IMR-90 (cell line): ENCODE measurements at regions not wholly inside any gene's neighbourhood (a gene's known extent, or its start where the extent isn't known, plus 50 kb on each side); places are given as distances from the start of the nearest gene placed in this dataset.

Experiments used
- ATAC-seq: fragments of 200-7000 bp; cut with Tn5 transposase; 2 replicates; pipeline ENCODE4 v1.9.1; 2020; ENCODE audit warnings: low read depth, mild to moderate bottlenecking, moderate library complexity
- BruUV-seq: library from RNA; stranded (reverse); fragments of 400-500 nt; replicated peaks from 2 replicates; lab custom pipeline; 2021; lab: Mats Ljungman, UMichigan
- CTCF ChIA-PET: fragments of 300-600 bp; formaldehyde crosslinking; extraction: SDS; loops from one replicate; lab custom pipeline; 2021; ENCODE audit warnings: antibody characterized with exemption; lab: Yijun Ruan, JAX
- POLR2A ChIA-PET: fragments of 300-600 bp; sonication (Branson Sonifier 250); formaldehyde crosslinking; loops from one replicate; lab custom pipeline; 2022; ENCODE audit warnings: antibody characterized with exemption; ENCODE audit not compliant: unreplicated experiment; lab: Charles Lee
- DNase-seq: peaks from one replicate; pipeline ENCODE4 v3.0.0; 2013
- H2AFZ ChIP-seq: replicated peaks from 2 replicates; pipeline ENCODE3; 2013; ENCODE audit warnings: low read length, mild to moderate bottlenecking; ENCODE audit not compliant: poor library complexity
- H2AK5ac ChIP-seq: 2 replicates; pipeline ENCODE4 v1.6.1; 2013; ENCODE audit warnings: low read depth, low read length, inconsistent platforms
- H2AK9ac ChIP-seq: replicated peaks from 2 replicates; pipeline ENCODE3; 2013; ENCODE audit warnings: mild to moderate bottlenecking, low read depth, low read length, moderate library complexity; ENCODE audit not compliant: poor library complexity
- H2BK120ac ChIP-seq: 2 replicates; pipeline ENCODE4 v1.6.1; 2013; ENCODE audit warnings: low read depth, low read length, inconsistent platforms
- H2BK15ac ChIP-seq: 3 replicates; pipeline ENCODE4 v1.6.1; 2013; ENCODE audit warnings: low read depth, low read length, inconsistent platforms
- H2BK20ac ChIP-seq: 2 replicates; pipeline ENCODE4 v1.6.1; 2013; ENCODE audit warnings: low read depth, mild to moderate bottlenecking, inconsistent platforms, low read length, moderate library complexity
- H2BK5ac ChIP-seq: 2 replicates; pipeline ENCODE4 v1.6.1; 2013; ENCODE audit warnings: mild to moderate bottlenecking, low read depth, low read length, inconsistent platforms; ENCODE audit not compliant: poor library complexity, severe bottlenecking
- H3K14ac ChIP-seq: replicated peaks from 2 replicates; pipeline ENCODE4 v1.6.1; 2013; ENCODE audit warnings: low read depth, low read length, inconsistent platforms
- H3K18ac ChIP-seq: 2 replicates; pipeline ENCODE4 v1.6.1; 2013; ENCODE audit warnings: low read depth, low read length, control low read depth
- H3K23ac ChIP-seq: 2 replicates; pipeline ENCODE4 v1.6.1; 2013; ENCODE audit warnings: low read depth, low read length, inconsistent platforms
- H3K27ac ChIP-seq: 2 replicates; pipeline ENCODE4 v1.5.1; 2013; ENCODE audit warnings: mild to moderate bottlenecking, control low read depth, low read length; ENCODE audit not compliant: insufficient read depth
- H3K27me3 ChIP-seq: 2 replicates; pipeline ENCODE4 v1.6.1; 2013; ENCODE audit warnings: low read length; ENCODE audit not compliant: control insufficient read depth, insufficient read depth
- H3K36me3 ChIP-seq: 2 replicates; pipeline ENCODE4 v1.6.1; 2013; ENCODE audit warnings: low read length, mixed read lengths; ENCODE audit not compliant: control insufficient read depth, insufficient read depth
- H3K4ac ChIP-seq: 2 replicates; pipeline ENCODE4 v1.6.1; 2013; ENCODE audit warnings: low read depth, low read length, inconsistent platforms
- H3K4me1 ChIP-seq: 2 replicates; pipeline ENCODE4 v1.6.1; 2013; ENCODE audit warnings: low read length, mixed read lengths; ENCODE audit not compliant: control insufficient read depth, insufficient read depth
- H3K4me2 ChIP-seq: 2 replicates; pipeline ENCODE4 v1.6.1; 2013; ENCODE audit warnings: low read depth, mild to moderate bottlenecking, control low read depth, low read length, moderate library complexity
- H3K4me3 ChIP-seq: 2 replicates; pipeline ENCODE4 v1.5.1; 2013; ENCODE audit warnings: low read depth, mild to moderate bottlenecking, control low read depth, low read length, moderate library complexity; ENCODE audit not compliant: insufficient read depth
- H3K56ac ChIP-seq: 2 replicates; pipeline ENCODE4 v1.6.1; 2013; ENCODE audit warnings: low read length, inconsistent platforms; ENCODE audit not compliant: insufficient read depth; ENCODE audit errors: extremely low read depth
- H3K79me1 ChIP-seq, 2 experiments: 2 replicates each; pipeline ENCODE4 v1.6.1; 2013; ENCODE audit warnings: low read length in 2 of 2, inconsistent platforms in 1 of 2, low read depth in 1 of 2
- H3K9ac ChIP-seq: 2 replicates; pipeline ENCODE4 v1.6.1; 2013; ENCODE audit warnings: low read depth, low read length, control low read depth
- H3K9me1 ChIP-seq: 2 replicates; pipeline ENCODE4 v1.6.1; 2013; ENCODE audit warnings: low read length, inconsistent platforms; ENCODE audit not compliant: insufficient read depth
- H3K9me3 ChIP-seq: 2 replicates; pipeline ENCODE4 v1.6.1; 2013; ENCODE audit warnings: low read length; ENCODE audit not compliant: control insufficient read depth, insufficient read depth
- H4K20me1 ChIP-seq: 2 replicates; pipeline ENCODE4 v1.6.1; 2013; ENCODE audit warnings: low read length, inconsistent platforms; ENCODE audit not compliant: insufficient read depth
- H4K5ac ChIP-seq: 2 replicates; pipeline ENCODE4 v1.6.1; 2013; ENCODE audit warnings: mild to moderate bottlenecking, low read depth, low read length, control low read depth
- H4K8ac ChIP-seq, 2 experiments: 2 replicates each; pipeline ENCODE4 v1.6.1; 2013; ENCODE audit warnings: low read depth in 2 of 2, low read length in 2 of 2, control low read depth in 1 of 2, inconsistent platforms in 1 of 2
- H4K91ac ChIP-seq: 2 replicates; pipeline ENCODE4 v1.6.1; 2013; ENCODE audit warnings: low read depth, low read length, inconsistent platforms; ENCODE audit not compliant: insufficient read depth
- BHLHE40 ChIP-seq: fragments of 150-350 bp; IDR thresholded peaks from 2 replicates; pipeline ENCODE4 v1.6.1; 2016; ENCODE audit warnings: mild to moderate bottlenecking, low read depth, low read length
- CEBPB ChIP-seq: IDR thresholded peaks from 2 replicates; pipeline ENCODE4 v1.6.1; 2012; ENCODE audit warnings: low read depth, low read length, improper control_type of control experiment
- CHD1 ChIP-seq: IDR thresholded peaks from 2 replicates; pipeline ENCODE4 v1.6.1; 2012; ENCODE audit warnings: low read depth, low read length, improper control_type of control experiment
- FOS ChIP-seq: fragments of 150-350 bp; IDR thresholded peaks from 2 replicates; pipeline ENCODE4 v1.6.1; 2016; ENCODE audit warnings: low read depth, low read length
- MAFK ChIP-seq: IDR thresholded peaks from 2 replicates; pipeline ENCODE4 v1.6.1; 2012; ENCODE audit warnings: low read depth, low read length, improper control_type of control experiment
- MAZ ChIP-seq: IDR thresholded peaks from 2 replicates; pipeline ENCODE4 v1.6.1; 2012; ENCODE audit warnings: low read depth, mild to moderate bottlenecking, low read length, improper control_type of control experiment, moderate library complexity, borderline replicate concordance
- MXI1 ChIP-seq: IDR thresholded peaks from 2 replicates; pipeline ENCODE4 v1.6.1; 2012; ENCODE audit warnings: low read depth, mild to moderate bottlenecking, low read length, moderate library complexity, borderline replicate concordance
- NFE2L2 ChIP-seq: fragments of 150-350 bp; IDR thresholded peaks from 2 replicates; pipeline ENCODE4 v1.6.1; 2016; ENCODE audit warnings: low read depth, mild to moderate bottlenecking, low read length
- POLR2A ChIP-seq: IDR thresholded peaks from 2 replicates; pipeline ENCODE4 v1.6.1; 2012; ENCODE audit warnings: mild to moderate bottlenecking, low read depth, low read length
- RAD21 ChIP-seq: IDR thresholded peaks from 2 replicates; pipeline ENCODE4 v1.6.1; 2012; ENCODE audit warnings: low read length, improper control_type of control experiment
- RCOR1 ChIP-seq: IDR thresholded peaks from 2 replicates; pipeline ENCODE4 v1.6.1; 2012; ENCODE audit warnings: mild to moderate bottlenecking, low read length, improper control_type of control experiment; ENCODE audit not compliant: insufficient replicate concordance
- RFX5 ChIP-seq: IDR thresholded peaks from 2 replicates; pipeline ENCODE4 v1.8.0; 2012; ENCODE audit warnings: low read depth, mild to moderate bottlenecking, low read length, moderate library complexity
- SMC3 ChIP-seq: fragments of 150-350 bp; IDR thresholded peaks from 2 replicates; pipeline ENCODE4 v1.6.1; 2016; ENCODE audit warnings: low read depth, mild to moderate bottlenecking, antibody characterized with exemption, low read length, moderate library complexity
- WGBS, 2 experiments: methylation state at CpG; one replicate each; pipeline versions ENCODE4 v1.1.5 to v1.1.7; 2013; ENCODE audit warnings: missing lambda C conversion rate in 2 of 2; ENCODE audit not compliant: insufficient read length in 1 of 2; ENCODE audit errors: extremely low coverage in 2 of 2; 5-methylcytosine and 5-hydroxymethylcytosine counted together
- dilution Hi-C: fragments of 300-500 bp; cut with HindIII; formaldehyde crosslinking; loops from one replicate; pipeline ENCODE4 v1.14.3; 2018; ENCODE audit warnings: low sequenced_read_pairs; ENCODE audit not compliant: unreplicated experiment
- in situ Hi-C: fragments of 300-500 bp; cut with MboI; formaldehyde crosslinking; loops from 3 replicates; pipeline ENCODE4 v1.14.3; 2019; ENCODE audit warnings: low sequenced_read_pairs, inconsistent platforms, mixed read lengths
- intact Hi-C: fragments of 100-400 bp; cut with micrococcal nuclease; formaldehyde crosslinking; loops from 2 replicates; pipeline ENCODE4 v1.10.0; 2022
- TF ChIP-seq, protein P1 (sequence below): fragments of 150-350 bp; IDR thresholded peaks from 2 replicates; pipeline ENCODE4 v1.6.1; 2017; ENCODE audit warnings: mild to moderate bottlenecking, antibody characterized with exemption, low read length, low read depth
- TF ChIP-seq, protein P2 (sequence below): conservative IDR thresholded peaks from 2 replicates; pipeline ENCODE4 v1.5.1; 2012; ENCODE audit warnings: mild to moderate bottlenecking, low read depth, low read length, improper control_type of control experiment
- TF ChIP-seq, protein P3 (sequence below): fragments of 150-350 bp; IDR thresholded peaks from 2 replicates; pipeline ENCODE4 v1.6.1; 2016; ENCODE audit warnings: low read depth, mild to moderate bottlenecking, low read length, moderate library complexity, borderline replicate concordance

DNA sequence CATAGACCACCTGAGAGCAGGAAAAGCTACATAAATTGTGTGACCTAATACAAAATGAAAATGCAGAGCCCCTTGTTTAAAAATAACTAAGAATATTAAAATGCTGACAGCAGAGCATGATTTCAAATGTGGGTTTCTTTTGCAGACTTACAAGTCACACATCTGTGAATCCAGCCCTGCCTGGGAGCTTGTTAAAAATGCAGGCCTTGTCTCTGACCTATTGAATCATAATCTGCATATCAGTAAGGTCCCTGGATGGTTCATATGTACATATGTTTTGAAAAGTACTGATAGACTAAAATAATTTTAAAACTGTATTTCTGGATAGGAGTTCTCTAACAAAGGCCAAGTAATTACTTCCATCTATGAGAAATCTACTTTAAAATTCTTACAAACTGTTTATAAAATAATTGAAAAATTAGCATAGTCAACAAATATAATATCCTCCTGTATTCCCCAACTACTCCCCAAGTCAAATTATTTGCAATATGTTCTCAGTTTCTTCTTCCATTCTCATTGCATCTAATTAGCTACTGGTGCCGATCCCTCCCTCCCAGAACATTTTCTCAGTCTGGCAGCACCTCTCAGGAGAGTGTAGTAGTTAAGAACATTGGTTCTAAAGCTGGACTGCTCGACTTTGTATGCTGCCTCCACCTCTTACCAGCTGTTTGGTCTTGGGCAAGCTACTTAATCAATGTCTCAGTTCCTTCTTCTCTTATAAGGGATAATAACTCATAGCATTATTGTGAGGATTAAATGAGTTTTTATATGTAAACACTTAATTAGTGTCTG lies 1040.4 kb upstream of the CDH2 start:
- no peak overlapping the region for H3K4me2 ChIP-seq
- H2AK5ac ChIP-seq = no peak overlapping the region
- H4K20me1 ChIP-seq = no peaks in the 10 kb centered on the region
- H3K56ac ChIP-seq = no peak overlapping the region
- no peak overlapping the region for H4K5ac ChIP-seq
- H3K14ac ChIP-seq = 0 out of 2 replicates have a peak overlapping the region, but pooled peaks have one; percentile 15
- H3K27me3 ChIP-seq = no peaks in the 10 kb centered on the region
- H3K36me3 ChIP-seq = no peaks in the 10 kb centered on the region
- no peak overlapping the region for H3K9ac ChIP-seq
- dilution Hi-C loops = no loop called here
- DNase-seq = peak; percentile 7
- H3K9me3 ChIP-seq = no peaks in the 10 kb centered on the region
- no peak overlapping the region; the same call in 1 of the 2 replicates for H3K23ac ChIP-seq
- H3K79me1 ChIP-seq = no peaks in the 10 kb centered on the region
- no peak overlapping the region for H2AK9ac ChIP-seq
- H2BK15ac ChIP-seq = no peak overlapping the region
- POLR2A ChIA-PET = no interaction called here
- peak overlapping the region in 1 of 2 experiments; percentile 34; a peak in 2 of 4 replicates for H4K8ac ChIP-seq
- H2BK120ac ChIP-seq = no peak overlapping the region
- WGBS, 2 experiments = no CpG with 5 or more reads among the region's 2 CpGs
- H3K4ac ChIP-seq = no peak overlapping the region
- H3K27ac ChIP-seq = no peak overlapping the region
- in situ Hi-C loops = no loop called here
- TF ChIP-seq, protein P1, sequence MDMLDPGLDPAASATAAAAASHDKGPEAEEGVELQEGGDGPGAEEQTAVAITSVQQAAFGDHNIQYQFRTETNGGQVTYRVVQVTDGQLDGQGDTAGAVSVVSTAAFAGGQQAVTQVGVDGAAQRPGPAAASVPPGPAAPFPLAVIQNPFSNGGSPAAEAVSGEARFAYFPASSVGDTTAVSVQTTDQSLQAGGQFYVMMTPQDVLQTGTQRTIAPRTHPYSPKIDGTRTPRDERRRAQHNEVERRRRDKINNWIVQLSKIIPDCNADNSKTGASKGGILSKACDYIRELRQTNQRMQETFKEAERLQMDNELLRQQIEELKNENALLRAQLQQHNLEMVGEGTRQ = no peak
- TF ChIP-seq, protein P2, sequence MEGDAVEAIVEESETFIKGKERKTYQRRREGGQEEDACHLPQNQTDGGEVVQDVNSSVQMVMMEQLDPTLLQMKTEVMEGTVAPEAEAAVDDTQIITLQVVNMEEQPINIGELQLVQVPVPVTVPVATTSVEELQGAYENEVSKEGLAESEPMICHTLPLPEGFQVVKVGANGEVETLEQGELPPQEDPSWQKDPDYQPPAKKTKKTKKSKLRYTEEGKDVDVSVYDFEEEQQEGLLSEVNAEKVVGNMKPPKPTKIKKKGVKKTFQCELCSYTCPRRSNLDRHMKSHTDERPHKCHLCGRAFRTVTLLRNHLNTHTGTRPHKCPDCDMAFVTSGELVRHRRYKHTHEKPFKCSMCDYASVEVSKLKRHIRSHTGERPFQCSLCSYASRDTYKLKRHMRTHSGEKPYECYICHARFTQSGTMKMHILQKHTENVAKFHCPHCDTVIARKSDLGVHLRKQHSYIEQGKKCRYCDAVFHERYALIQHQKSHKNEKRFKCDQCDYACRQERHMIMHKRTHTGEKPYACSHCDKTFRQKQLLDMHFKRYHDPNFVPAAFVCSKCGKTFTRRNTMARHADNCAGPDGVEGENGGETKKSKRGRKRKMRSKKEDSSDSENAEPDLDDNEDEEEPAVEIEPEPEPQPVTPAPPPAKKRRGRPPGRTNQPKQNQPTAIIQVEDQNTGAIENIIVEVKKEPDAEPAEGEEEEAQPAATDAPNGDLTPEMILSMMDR = no peak
- TF ChIP-seq RFX5 = no peak
- TF ChIP-seq RAD21 = no peak
- TF ChIP-seq BHLHE40 = no peak
- TF ChIP-seq, protein P3, sequence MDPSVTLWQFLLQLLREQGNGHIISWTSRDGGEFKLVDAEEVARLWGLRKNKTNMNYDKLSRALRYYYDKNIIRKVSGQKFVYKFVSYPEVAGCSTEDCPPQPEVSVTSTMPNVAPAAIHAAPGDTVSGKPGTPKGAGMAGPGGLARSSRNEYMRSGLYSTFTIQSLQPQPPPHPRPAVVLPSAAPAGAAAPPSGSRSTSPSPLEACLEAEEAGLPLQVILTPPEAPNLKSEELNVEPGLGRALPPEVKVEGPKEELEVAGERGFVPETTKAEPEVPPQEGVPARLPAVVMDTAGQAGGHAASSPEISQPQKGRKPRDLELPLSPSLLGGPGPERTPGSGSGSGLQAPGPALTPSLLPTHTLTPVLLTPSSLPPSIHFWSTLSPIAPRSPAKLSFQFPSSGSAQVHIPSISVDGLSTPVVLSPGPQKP = no peak
- TF ChIP-seq POLR2A = no peak
- no peak for TF ChIP-seq NFE2L2
- TF ChIP-seq MAZ = no peak
- TF ChIP-seq RCOR1 = no peak
- TF ChIP-seq CEBPB = no peak
- TF ChIP-seq SMC3 = no peak
- no peak for TF ChIP-seq CHD1
- TF ChIP-seq MAFK = no peak
- no peak for TF ChIP-seq FOS
- no peak for TF ChIP-seq MXI1
- H3K4me3 ChIP-seq = no peak overlapping the region
- no peak for ATAC-seq
- H2BK20ac ChIP-seq = no peak overlapping the region
- no peaks in the 10 kb centered on the region for H3K9me1 ChIP-seq
- H3K4me1 ChIP-seq = peaks cover 2% of the 10 kb centered on the region; the same call in 1 of the 2 replicates
- no peak overlapping the region for H2AFZ ChIP-seq
- H2BK5ac ChIP-seq = no peak overlapping the region
- BruUV-seq = no TSS peak
- CTCF ChIA-PET = no interaction called here
- intact Hi-C loops = no loop called here
- no peak overlapping the region for H3K18ac ChIP-seq
- H4K91ac ChIP-seq = no peak overlapping the region
